Neutrophil (primary cell): ENCODE measurements at regions not wholly inside any gene's neighbourhood (a gene's known extent, or its start where the extent isn't known, plus 50 kb on each side); places are given as distances from the start of the nearest gene placed in this dataset.
"Not testable (repeated sequence)": the region's sequence is repeated elsewhere in the genome, so short reads cannot be mapped to it uniquely, and the experiment has no call there.

Experiments
- H3K27ac ChIP-seq: fragments of 200-600 bp; sonication (generic); 2 replicates; pipeline ENCODE4 v1.5.1; 2016; ENCODE audit warnings: mild to moderate bottlenecking, moderate library complexity
- H3K27me3 ChIP-seq: fragments of 200-600 bp; sonication (generic); 2 replicates; pipeline ENCODE4 v1.6.0; 2016; ENCODE audit warnings: mild to moderate bottlenecking
- H3K36me3 ChIP-seq: fragments of 200-600 bp; sonication (generic); 2 replicates; pipeline ENCODE4 v1.5.1; 2017
- H3K4me1 ChIP-seq, 2 experiments: fragments of 200-600 bp in 1 of 2; sonication (generic) in 1 of 2; 1 replicate in 1 of 2; 2 replicates in 1 of 2; pipeline versions ENCODE4 v1.5.1 to v1.6.1; 2013 to 2016; ENCODE audit warnings: low read depth in 1 of 2, low read length in 1 of 2, mild to moderate bottlenecking in 1 of 2, moderate library complexity in 1 of 2; ENCODE audit not compliant: control insufficient read depth in 1 of 2, insufficient read depth in 1 of 2
- H3K4me3 ChIP-seq, 2 experiments: fragments of 200-600 bp in 1 of 2; sonication (generic) in 1 of 2; 1 replicate in 1 of 2; 2 replicates in 1 of 2; pipeline ENCODE4 v1.5.1; 2013 to 2016; ENCODE audit warnings: low read depth in 1 of 2, low read length in 1 of 2, mild to moderate bottlenecking in 1 of 2, moderate library complexity in 1 of 2
- H3K9me3 ChIP-seq: fragments of 200-600 bp; sonication (generic); 2 replicates; pipeline ENCODE4 v1.5.1; 2016
- CTCF ChIP-seq: fragments of 200-600 bp; sonication (generic); IDR thresholded peaks from 2 replicates; pipeline ENCODE4 v1.5.1; 2016; ENCODE audit warnings: antibody characterized with exemption

- Histone ChIP-seq H3K36me3 (no peaks in the 10 kb centered on the region), H3K27me3 (peaks cover 29% of the 10 kb centered on the region), H3K27ac (no peak overlapping the region), H3K4me1 (no peaks in the 10 kb centered on the region), H3K9me3 (no peaks in the 10 kb centered on the region), H3K4me3 (no peak overlapping the region)
- no peak for TF ChIP-seq CTCF
Measured at GRCh38 chr17:21573961-21574610, 118.2 kb upstream of the KCNJ18 start.

DNA sequence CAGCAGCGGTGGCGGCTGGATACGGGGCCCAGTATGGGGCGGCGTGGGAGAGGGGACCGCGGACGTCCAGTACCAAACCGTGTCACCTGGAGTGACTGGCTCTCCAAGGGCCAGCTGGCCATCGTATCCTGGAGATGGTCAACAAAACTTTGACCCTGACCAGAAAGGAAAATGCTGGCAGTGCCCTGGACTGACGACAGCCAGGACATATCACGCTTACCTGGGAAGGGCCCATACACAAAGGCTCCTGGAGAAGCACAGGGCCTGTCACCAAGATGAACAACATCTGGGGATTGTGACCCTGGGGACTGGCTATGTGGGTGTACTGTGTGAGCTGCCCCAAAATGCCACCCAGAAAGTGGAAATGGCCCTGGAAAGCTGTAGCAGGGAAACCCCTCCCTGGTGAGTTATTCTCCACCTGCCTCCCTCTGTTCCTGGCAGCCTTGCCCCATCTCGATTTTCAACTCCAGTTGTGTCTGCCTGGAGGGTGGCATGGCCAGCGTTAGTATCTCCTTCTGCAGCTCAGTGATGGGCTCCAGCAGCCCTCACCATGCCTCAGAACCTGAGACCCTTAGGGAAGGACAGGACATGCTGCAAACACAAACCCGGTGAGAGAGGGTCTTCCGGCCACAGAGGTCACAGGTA, 117.6 kb upstream of the KCNJ18 start:
- H3K4me1 ChIP-seq, H3K36me3 ChIP-seq, H3K27ac ChIP-seq, H3K9me3 ChIP-seq, H3K4me3 ChIP-seq: not testable (repeated sequence)
- H3K27me3 ChIP-seq: peaks cover 29% of the 10 kb centered on the region

DNA sequence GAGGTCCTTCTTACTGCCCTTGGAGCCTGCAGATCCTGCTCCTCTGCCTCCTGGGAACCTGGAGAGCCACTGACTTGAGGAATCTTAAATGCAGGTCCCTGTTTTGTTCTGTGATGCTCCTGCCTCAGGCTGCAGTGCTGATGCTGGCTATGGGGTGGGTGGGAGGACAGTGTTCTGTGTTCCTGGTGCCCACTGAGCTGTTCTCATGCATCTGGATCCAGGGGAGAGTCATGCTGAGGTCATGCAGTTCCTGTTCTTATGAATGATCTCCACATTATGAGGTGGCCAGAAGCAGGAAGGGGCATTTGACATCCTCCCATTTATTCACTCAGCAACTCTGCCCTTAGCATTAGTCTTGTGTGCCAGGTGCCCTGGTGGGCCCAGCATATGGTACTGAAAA, 113.5 kb upstream of the KCNJ18 start:
- H3K27me3 ChIP-seq, H3K9me3 ChIP-seq, H3K4me1 ChIP-seq, H3K36me3 ChIP-seq, H3K4me3 ChIP-seq, H3K27ac ChIP-seq: not testable (repeated sequence)

- no peak overlapping the region for H3K27ac ChIP-seq
- H3K36me3 ChIP-seq: no peaks in the 10 kb centered on the region
- no peaks in the 10 kb centered on the region for H3K27me3 ChIP-seq
- H3K4me3 ChIP-seq: no peak overlapping the region
- H3K4me1 ChIP-seq: no peaks in the 10 kb centered on the region
- no peak for TF ChIP-seq CTCF
- H3K9me3 ChIP-seq: no peaks in the 10 kb centered on the region
Measured at GRCh38 chr17:21592774-21593173, 99.5 kb upstream of the KCNJ18 start.

DNA sequence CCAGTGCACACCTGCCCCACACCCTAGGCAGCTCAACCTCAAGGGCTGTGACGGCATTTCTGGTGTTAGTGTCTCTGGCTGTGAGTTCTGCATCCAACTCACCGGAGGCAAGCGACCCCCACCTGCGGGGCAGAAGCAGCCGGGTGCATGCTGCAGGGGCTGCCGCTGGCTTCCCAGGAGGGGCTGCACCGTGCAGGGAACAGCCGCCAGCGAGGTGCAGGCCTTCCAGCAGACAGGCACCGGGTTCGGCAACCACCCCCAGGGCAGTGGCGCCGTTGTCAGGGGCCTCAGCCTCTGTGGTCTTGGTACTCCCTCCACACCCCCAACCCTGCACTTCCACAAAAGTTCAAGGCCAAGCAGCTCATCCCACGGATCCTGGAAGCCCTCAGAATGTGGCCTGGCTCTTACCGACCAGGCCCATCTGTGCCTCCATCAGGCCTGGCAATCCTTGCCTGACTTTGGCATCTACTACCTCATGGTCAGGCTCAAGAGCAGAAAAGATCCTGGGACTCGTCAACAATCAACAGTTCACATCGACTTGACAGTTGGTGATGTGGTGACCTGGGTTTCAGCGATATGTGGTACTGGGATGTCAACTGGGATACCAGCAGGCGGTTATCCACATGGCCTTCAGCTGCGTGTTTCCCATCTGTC, 98.7 kb upstream of the KCNJ18 start:
- not testable (repeated sequence) for H3K36me3 ChIP-seq, H3K4me3 ChIP-seq, H3K4me1 ChIP-seq, H3K27ac ChIP-seq, H3K27me3 ChIP-seq, H3K9me3 ChIP-seq

DNA sequence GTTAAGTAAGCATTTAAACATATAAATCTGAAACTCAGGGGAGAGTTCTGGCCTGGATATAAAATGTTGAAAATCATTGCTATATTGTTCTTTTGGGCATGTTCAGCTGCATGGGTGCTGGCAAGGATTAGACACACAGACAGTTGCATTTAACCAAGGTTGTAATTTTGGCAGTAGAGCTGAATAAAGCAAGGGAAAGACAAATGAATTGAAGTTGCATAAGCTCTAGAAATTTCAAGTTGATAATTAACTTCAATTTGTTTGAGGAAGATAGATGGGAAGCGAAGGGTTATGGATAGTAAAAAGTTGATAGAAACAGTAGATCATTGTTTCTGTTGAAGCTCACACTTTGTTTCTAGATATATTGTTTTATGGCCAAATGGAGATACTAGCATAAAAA, 97.2 kb upstream of the KCNJ18 start:
- Histone ChIP-seq H3K4me1 (no peaks in the 10 kb centered on the region), H3K9me3 (no peaks in the 10 kb centered on the region), H3K4me3 (no peak overlapping the region), H3K27ac (no peak overlapping the region), H3K36me3 (no peaks in the 10 kb centered on the region), H3K27me3 (no peaks in the 10 kb centered on the region)
- no peak for TF ChIP-seq CTCF

DNA sequence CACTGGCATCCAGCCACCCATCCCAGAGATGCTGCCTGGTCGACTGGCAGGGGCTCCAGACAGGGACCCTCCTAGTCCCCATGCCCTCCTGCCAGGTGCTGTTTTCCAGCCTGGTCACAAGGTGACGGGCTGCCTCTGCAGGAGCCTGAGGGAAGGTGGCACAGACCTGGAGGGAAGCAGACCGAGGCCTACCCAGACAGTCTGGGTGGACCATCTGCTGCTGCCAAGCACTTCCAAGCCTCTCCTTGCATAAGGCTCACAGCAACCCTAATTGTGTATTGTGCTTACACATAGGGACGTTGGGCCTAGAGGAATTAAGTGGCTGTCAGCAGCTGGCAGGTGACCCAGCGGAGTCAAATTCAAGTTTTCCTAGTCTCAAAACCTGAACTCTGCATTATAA, 90.1 kb upstream of the KCNJ18 start:
- TF ChIP-seq CTCF: no peak
- Histone ChIP-seq H3K27ac (no peak overlapping the region), H3K9me3 (no peaks in the 10 kb centered on the region), H3K36me3 (no peaks in the 10 kb centered on the region), H3K27me3 (peaks cover 12% of the 10 kb centered on the region), H3K4me3 (no peak overlapping the region), H3K4me1 (no peaks in the 10 kb centered on the region)

GRCh38 chr17:21603292-21603691, 89.0 kb upstream of the KCNJ18 start:
- H3K36me3 ChIP-seq, H3K9me3 ChIP-seq, H3K4me3 ChIP-seq, H3K27ac ChIP-seq, H3K4me1 ChIP-seq: not testable (repeated sequence)
- peaks cover 17% of the 10 kb centered on the region for H3K27me3 ChIP-seq

DNA sequence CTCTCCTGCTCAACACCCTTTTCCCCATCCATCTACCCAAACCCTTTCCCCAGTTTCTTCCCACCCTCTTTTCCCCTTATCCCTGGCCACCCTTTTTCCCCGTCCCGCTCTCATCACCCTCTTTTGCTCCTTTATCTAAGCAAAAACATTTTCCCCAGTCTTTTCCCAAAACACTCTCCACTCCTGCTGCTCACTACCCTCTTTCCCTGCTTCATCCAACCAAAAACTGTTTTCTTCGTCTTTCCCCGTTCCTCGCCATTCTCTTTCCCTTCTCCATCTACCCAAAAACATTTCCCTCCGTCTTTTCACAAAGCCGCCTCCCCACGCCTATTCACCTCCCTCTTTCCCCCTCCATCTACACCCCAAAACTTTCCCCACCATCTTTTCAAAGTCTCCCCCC, 80.9 kb upstream of the KCNJ18 start:
- not testable (repeated sequence) for H3K9me3 ChIP-seq, H3K27ac ChIP-seq, H3K36me3 ChIP-seq, H3K4me1 ChIP-seq, H3K4me3 ChIP-seq
- peaks cover 12% of the 10 kb centered on the region for H3K27me3 ChIP-seq
